Spleen (tissue), 11 donors: ENCODE measurements at regions not wholly inside any gene's neighbourhood (a gene's known extent, or its start where the extent isn't known, plus 50 kb on each side); places are given as distances from the start of the nearest gene placed in this dataset.
"Not testable (repeated sequence)": the region's sequence is repeated elsewhere in the genome, so short reads cannot be mapped to it uniquely, and the experiment has no call there.

Experiments used
- DNase-seq: peaks from one replicate; pipeline ENCODE4 v3.0.0-alpha.2; 2020
- H3K27ac ChIP-seq, 8 donors: fragments of 200-600 bp; sonication (generic) in 7 of 8; 1 replicate in 4 of 8; 2 replicates in 4 of 8; pipeline versions ENCODE4 v1.5.0 to v1.8.0; 2016 to 2021; ENCODE audit warnings: inconsistent platforms in 4 of 8, mild to moderate bottlenecking in 4 of 8, moderate library complexity in 1 of 8
- H3K27me3 ChIP-seq, 7 donors: fragments of 200-600 bp; sonication (generic) in 6 of 7; replicated peaks in 1 of 7; 1 replicate in 4 of 7; 2 replicates in 3 of 7; pipeline versions ENCODE4 v1.5.0 to v1.8.0; 2016 to 2021; ENCODE audit warnings: inconsistent platforms in 3 of 7, mild to moderate bottlenecking in 1 of 7
- H3K36me3 ChIP-seq, 6 donors: fragments of 200-600 bp; sonication (generic) in 5 of 6; 1 replicate in 4 of 6; 2 replicates in 2 of 6; pipeline versions ENCODE4 v1.5.0 to v1.8.0; 2016 to 2021; ENCODE audit warnings: inconsistent platforms in 2 of 6
- H3K4me1 ChIP-seq, 6 donors: fragments of 200-600 bp; sonication (generic) in 5 of 6; 1 replicate in 3 of 6; 2 replicates in 3 of 6; pipeline versions ENCODE4 v1.5.0 to v1.8.0; 2016 to 2021; ENCODE audit warnings: inconsistent platforms in 3 of 6
- H3K4me3 ChIP-seq, 8 donors: fragments of 200-600 bp; sonication (generic) in 7 of 8; 1 replicate in 4 of 8; 2 replicates in 4 of 8; pipeline versions ENCODE4 v1.5.0 to v1.8.0; 2016 to 2021; ENCODE audit warnings: inconsistent platforms in 4 of 8, mild to moderate bottlenecking in 4 of 8, moderate library complexity in 2 of 8
- H3K9me3 ChIP-seq, 8 donors: fragments of 200-600 bp; sonication (generic) in 7 of 8; 1 replicate in 4 of 8; 2 replicates in 4 of 8; pipeline versions ENCODE4 v1.5.0 to v1.8.0; 2016 to 2021; ENCODE audit warnings: inconsistent platforms in 4 of 8
- CTCF ChIP-seq, 11 experiments: fragments of 200-600 bp in 7 of 11; fragments of 450-650 bp in 4 of 11; sonication (generic) in 4 of 11; IDR thresholded peaks in 8 of 11; conservative IDR thresholded peaks in 3 of 11; 1 replicate in 7 of 11; 2 replicates in 4 of 11; pipeline versions ENCODE4 v1.4.0 to v1.8.0; 2016 to 2021; ENCODE audit warnings: antibody characterized with exemption in 11 of 11, inconsistent platforms in 4 of 11, mild to moderate bottlenecking in 1 of 11
- POLR2A ChIP-seq, 3 donors: fragments of 450-650 bp; IDR thresholded peaks; one replicate each; pipeline ENCODE4 v1.5.1; 2017; ENCODE audit warnings: antibody characterized with exemption in 3 of 3, mild to moderate bottlenecking in 1 of 3
- POLR2AphosphoS5 ChIP-seq, 3 donors: sonication (generic); formaldehyde crosslinking; IDR thresholded peaks; one replicate each; pipeline ENCODE4 v1.5.1; 2017; ENCODE audit warnings: antibody characterized with exemption in 3 of 3
- WGBS, 5 donors: extraction: QIAGEN DNeasy Blood & Tissue Kit in 3 of 5; methylation state at CpG; one replicate each; pipeline versions ENCODE4 v1.1.5 to v1.1.7; 2013 to 2018; 5-methylcytosine and 5-hydroxymethylcytosine counted together
- intact Hi-C: fragments of 100-400 bp; cut with DNase I; formaldehyde crosslinking; loops from one replicate; pipeline ENCODE4 v1.15.0; 2023; ENCODE audit warnings: low total_unique reads
- donor health status: healthy with polysubstance abuse.
- donor health status: DM: no; HTN: no; CAD: no; lungs with moderate emphysema.
- donor health status: DM: no; HTN: no; CAD: no.
- donor health status: Bipolar disorder and iron deficiency.
- donor health status: healthy.
- donor health status: DM: no; HTN: no; CAD: no.
- donor health status: DM: yes; HTN: yes; CAD: no.

- DNase-seq: no peak
- intact Hi-C loops: no loop called here
- Histone ChIP-seq H3K4me1 (peaks cover 0 to 6% (median under 1%) of the 10 kb centered on the region in 6 donors), H3K36me3 (no peaks in the 10 kb centered on the region), H3K27ac (no peak overlapping the region), H3K9me3 (no peaks in the 10 kb centered on the region), H3K27me3 (no peaks in the 10 kb centered on the region), H3K4me3 (no peak overlapping the region)
- WGBS, 5 donors: 82 to 92% (median 83%) methylated on average over 7 of the region's 7 CpGs
- TF ChIP-seq CTCF (IDR thresholded peaks at IDR 0.05 in 8 of 11, conservative IDR thresholded peaks at IDR 0.05 in 3 of 11) (no peak), POLR2A (IDR thresholded peaks at IDR 0.05) (no peak), POLR2AphosphoS5 (IDR thresholded peaks at IDR 0.05) (no peak)
Observed at GRCh38 chr10:3258394-3258793, 85.8 kb upstream of the PITRM1 start.

GRCh38 chr10:3255616-3256015 is 83.0 kb upstream of the PITRM1 start:
- peaks cover 0 to 4% (median 0%) of the 10 kb centered on the region in 6 donors for H3K4me1 ChIP-seq
- TF ChIP-seq CTCF (IDR thresholded peaks at IDR 0.05 in 8 of 11, conservative IDR thresholded peaks at IDR 0.05 in 3 of 11) (no peak), POLR2A (IDR thresholded peaks at IDR 0.05) (no peak), POLR2AphosphoS5 (IDR thresholded peaks at IDR 0.05) (no peak)
- WGBS, 5 donors: 83 to 92% (median 87%) methylated on average over 4 of the region's 4 CpGs
- DNase-seq: no peak
- no peak overlapping the region for H3K4me3 ChIP-seq
- intact Hi-C loops: no loop called here
- H3K36me3 ChIP-seq: no peaks in the 10 kb centered on the region
- peaks cover 0 to 12% (median 0%) of the 10 kb centered on the region in 7 donors for H3K27me3 ChIP-seq
- H3K27ac ChIP-seq: no peak overlapping the region
- H3K9me3 ChIP-seq: no peaks in the 10 kb centered on the region

GRCh38 chr10:3255075-3255474 is 82.5 kb upstream of the PITRM1 start:
- Histone ChIP-seq H3K36me3 (no peaks in the 10 kb centered on the region), H3K9me3 (no peaks in the 10 kb centered on the region), H3K27me3 (peaks cover 0 to 16% (median 0%) of the 10 kb centered on the region in 7 donors), H3K4me1 (peaks cover 0 to 4% (median 0%) of the 10 kb centered on the region in 6 donors), H3K27ac (no peak overlapping the region), H3K4me3 (no peak overlapping the region)
- TF ChIP-seq POLR2A (IDR thresholded peaks at IDR 0.05) (no peak), CTCF (IDR thresholded peaks at IDR 0.05 in 8 of 11, conservative IDR thresholded peaks at IDR 0.05 in 3 of 11) (no peak), POLR2AphosphoS5 (IDR thresholded peaks at IDR 0.05) (no peak)
- WGBS, 5 donors: 86 to 91% (median 87%) methylated on average over 5 of the region's 5 CpGs
- intact Hi-C loops: no loop called here
- no peak for DNase-seq

- 87 to 93% (median 90%) methylated on average over 3 of the region's 3 CpGs for WGBS, 5 donors
- H3K36me3 ChIP-seq, H3K4me1 ChIP-seq, H3K27ac ChIP-seq, intact Hi-C loops, H3K9me3 ChIP-seq, H3K4me3 ChIP-seq, DNase-seq: not testable (repeated sequence)
- H3K27me3 ChIP-seq: peaks cover 0 to 16% (median 0%) of the 10 kb centered on the region in 7 donors
Observed at GRCh38 chr10:3253974-3254373, 81.4 kb upstream of the PITRM1 start.

GRCh38 chr10:3251172-3251571 is 78.6 kb upstream of the PITRM1 start:
- Histone ChIP-seq H3K4me1 (no peaks in the 10 kb centered on the region), H3K27me3 (peaks cover 0 to 16% (median 0%) of the 10 kb centered on the region in 7 donors), H3K4me3 (no peak overlapping the region), H3K36me3 (no peaks in the 10 kb centered on the region), H3K9me3 (no peaks in the 10 kb centered on the region), H3K27ac (no peak overlapping the region)
- DNase-seq: no peak
- TF ChIP-seq POLR2AphosphoS5 (IDR thresholded peaks at IDR 0.05) (no peak), POLR2A (IDR thresholded peaks at IDR 0.05) (no peak), CTCF (IDR thresholded peaks at IDR 0.05 in 8 of 11, conservative IDR thresholded peaks at IDR 0.05 in 3 of 11) (no peak)
- intact Hi-C loops: no loop called here
- WGBS, 5 donors: 56 to 71% (median 67%) methylated on average over 10 of the region's 10 CpGs
